HUES64 (cell line): ENCODE measurements at regions not wholly inside any gene's neighbourhood (a gene's known extent, or its start where the extent isn't known, plus 50 kb on each side); places are given as distances from the start of the nearest gene placed in this dataset.

Experiments used
- H3K27ac ChIP-seq: 2 replicates; pipeline ENCODE4 v1.7.0; 2013; ENCODE audit warnings: low read depth, low read length, inconsistent platforms
- H3K27me3 ChIP-seq: 2 replicates; pipeline ENCODE4 v1.6.1; 2013; ENCODE audit warnings: mild to moderate bottlenecking, low read length; ENCODE audit not compliant: insufficient read depth
- H3K36me3 ChIP-seq: 2 replicates; pipeline ENCODE4 v1.6.1; 2013; ENCODE audit warnings: mild to moderate bottlenecking, low read length; ENCODE audit not compliant: insufficient read depth
- H3K4me1 ChIP-seq: 2 replicates; pipeline ENCODE4 v1.6.1; 2013; ENCODE audit warnings: mild to moderate bottlenecking, low read length, moderate library complexity; ENCODE audit not compliant: insufficient read depth
- H3K4me3 ChIP-seq: 2 replicates; pipeline ENCODE4 v1.5.1; 2013; ENCODE audit warnings: mild to moderate bottlenecking, low read length, moderate library complexity
- H3K9ac ChIP-seq: 2 replicates; pipeline ENCODE4 v1.6.1; 2013; ENCODE audit warnings: mild to moderate bottlenecking, low read depth, low read length
- H3K9me3 ChIP-seq: 2 replicates; pipeline ENCODE4 v1.6.1; 2013; ENCODE audit warnings: low read depth, low read length; ENCODE audit not compliant: insufficient read depth
- WGBS: fragments of 150-250, 120-280 bp; methylation state at CpG from one replicate; pipeline ENCODE4 v1.1.7; 2013; ENCODE audit warnings: missing lambda C conversion rate; 5-methylcytosine and 5-hydroxymethylcytosine counted together

- Histone ChIP-seq H3K9me3 (no peaks in the 10 kb centered on the region), H3K4me3 (no peak overlapping the region), H3K27me3 (no peaks in the 10 kb centered on the region), H3K9ac (no peak overlapping the region), H3K4me1 (no peaks in the 10 kb centered on the region), H3K36me3 (no peaks in the 10 kb centered on the region), H3K27ac (no peak overlapping the region)
- 78% methylated on average over 11 of the region's 11 CpGs for WGBS
Measured at GRCh38 chr1:50358962-50359361, 64.3 kb downstream of the DMRTA2 start.

GRCh38 chr1:50357186-50357585 lies 66.1 kb downstream of the DMRTA2 start:
- Histone ChIP-seq H3K9ac (no peak overlapping the region), H3K4me3 (no peak overlapping the region), H3K9me3 (no peaks in the 10 kb centered on the region), H3K27me3 (no peaks in the 10 kb centered on the region), H3K36me3 (no peaks in the 10 kb centered on the region), H3K27ac (no peak overlapping the region), H3K4me1 (no peaks in the 10 kb centered on the region)
- 67% methylated on average over 6 of the region's 6 CpGs for WGBS

GRCh38 chr1:50354813-50355212 lies 68.4 kb downstream of the DMRTA2 start:
- Histone ChIP-seq H3K9ac (no peak overlapping the region), H3K36me3 (no peaks in the 10 kb centered on the region), H3K4me1 (no peaks in the 10 kb centered on the region), H3K4me3 (no peak overlapping the region), H3K27ac (no peak overlapping the region), H3K27me3 (no peaks in the 10 kb centered on the region), H3K9me3 (no peaks in the 10 kb centered on the region)
- WGBS = 78% methylated on average over 4 of the region's 4 CpGs

- Histone ChIP-seq H3K27ac (no peak overlapping the region), H3K4me1 (no peaks in the 10 kb centered on the region), H3K9ac (no peak overlapping the region), H3K27me3 (no peaks in the 10 kb centered on the region), H3K9me3 (no peaks in the 10 kb centered on the region), H3K4me3 (no peak overlapping the region), H3K36me3 (no peaks in the 10 kb centered on the region)
- WGBS = 69% methylated on average over 2 of the region's 2 CpGs
Measured at GRCh38 chr1:50352428-50352827, 70.8 kb downstream of the DMRTA2 start.

- H3K4me1 ChIP-seq = no peaks in the 10 kb centered on the region
- WGBS = 87% methylated on average over 6 of the region's 8 CpGs
- no peak overlapping the region for H3K9ac ChIP-seq
- H3K27ac ChIP-seq = no peak overlapping the region
- H3K9me3 ChIP-seq = no peaks in the 10 kb centered on the region
- H3K36me3 ChIP-seq = no peaks in the 10 kb centered on the region
- H3K27me3 ChIP-seq = no peaks in the 10 kb centered on the region
- H3K4me3 ChIP-seq = no peak overlapping the region
Measured at GRCh38 chr1:50350868-50351267, 72.4 kb downstream of the DMRTA2 start.

GRCh38 chr1:50350421-50350820 lies 72.8 kb downstream of the DMRTA2 start:
- no peaks in the 10 kb centered on the region for H3K4me1 ChIP-seq
- WGBS = 68% methylated on average over 5 of the region's 5 CpGs
- H3K27me3 ChIP-seq = no peaks in the 10 kb centered on the region
- no peaks in the 10 kb centered on the region for H3K9me3 ChIP-seq
- no peak overlapping the region for H3K9ac ChIP-seq
- no peak overlapping the region for H3K4me3 ChIP-seq
- no peaks in the 10 kb centered on the region for H3K36me3 ChIP-seq
- no peak overlapping the region for H3K27ac ChIP-seq

- H3K4me3 ChIP-seq = no peak overlapping the region
- 58% methylated on average over 3 of the region's 3 CpGs for WGBS
- H3K27ac ChIP-seq = no peak overlapping the region
- H3K9me3 ChIP-seq = no peaks in the 10 kb centered on the region
- H3K4me1 ChIP-seq = no peaks in the 10 kb centered on the region
- H3K27me3 ChIP-seq = no peaks in the 10 kb centered on the region
- no peak overlapping the region for H3K9ac ChIP-seq
- no peaks in the 10 kb centered on the region for H3K36me3 ChIP-seq
Measured at GRCh38 chr1:50349242-50349565, 74.0 kb downstream of the DMRTA2 start.

- 32% methylated on average over 5 of the region's 5 CpGs for WGBS
- H3K27ac ChIP-seq = no peak overlapping the region
Measured at GRCh38 chr1:50348449-50349241, 74.6 kb downstream of the DMRTA2 start.

GRCh38 chr1:50347933-50348332 lies 75.3 kb downstream of the DMRTA2 start:
- H3K27me3 ChIP-seq = no peaks in the 10 kb centered on the region
- 64% methylated on average over 6 of the region's 6 CpGs for WGBS
- H3K4me1 ChIP-seq = no peaks in the 10 kb centered on the region
- H3K36me3 ChIP-seq = no peaks in the 10 kb centered on the region
- H3K9me3 ChIP-seq = no peaks in the 10 kb centered on the region
- H3K4me3 ChIP-seq = no peak overlapping the region
- H3K27ac ChIP-seq = no peak overlapping the region
- no peak overlapping the region for H3K9ac ChIP-seq

More at GRCh38 chr1:50348449-50349241, 74.6 kb downstream of the DMRTA2 start:
- Histone ChIP-seq H3K4me1 (no peaks in the 10 kb centered on the region), H3K4me3 (no peak overlapping the region), H3K36me3 (no peaks in the 10 kb centered on the region), H3K9me3 (no peaks in the 10 kb centered on the region), H3K27me3 (no peaks in the 10 kb centered on the region), H3K9ac (no peak overlapping the region)

- H3K27ac ChIP-seq = no peak overlapping the region
- H3K9ac ChIP-seq = no peak overlapping the region
- H3K4me1 ChIP-seq = no peaks in the 10 kb centered on the region
- 74% methylated on average over 7 of the region's 7 CpGs for WGBS
- H3K36me3 ChIP-seq = no peaks in the 10 kb centered on the region
- H3K4me3 ChIP-seq = no peak overlapping the region
- no peaks in the 10 kb centered on the region for H3K9me3 ChIP-seq
- H3K27me3 ChIP-seq = no peaks in the 10 kb centered on the region
Measured at GRCh38 chr1:50346621-50347020, 76.6 kb downstream of the DMRTA2 start.

GRCh38 chr1:50343323-50343722 lies 79.9 kb downstream of the DMRTA2 start:
- WGBS = 89% methylated on average over 5 of the region's 5 CpGs

GRCh38 chr1:50342525-50342924 lies 80.7 kb downstream of the DMRTA2 start:
- Histone ChIP-seq H3K27me3 (peaks cover 4% of the 10 kb centered on the region; the same call in 1 of the 2 replicates), H3K4me3 (no peak overlapping the region), H3K9ac (no peak overlapping the region), H3K36me3 (no peaks in the 10 kb centered on the region), H3K27ac (no peak overlapping the region), H3K9me3 (no peaks in the 10 kb centered on the region), H3K4me1 (no peaks in the 10 kb centered on the region)

More at GRCh38 chr1:50343323-50343722, 79.9 kb downstream of the DMRTA2 start:
- Histone ChIP-seq H3K4me3 (no peak overlapping the region), H3K27ac (no peak overlapping the region), H3K27me3 (peaks cover 4% of the 10 kb centered on the region; the same call in 1 of the 2 replicates), H3K9ac (no peak overlapping the region), H3K4me1 (no peaks in the 10 kb centered on the region), H3K9me3 (no peaks in the 10 kb centered on the region), H3K36me3 (no peaks in the 10 kb centered on the region)
